ENCODE measurements at regions not wholly inside any gene's neighbourhood (a gene's known extent, or its start where the extent isn't known, plus 50 kb on each side); places are given as distances from the start of the nearest gene placed in this dataset.

GRCh38 chr9:115921301-115921700, 232.3 kb upstream of the PAPPA start:
- no peaks in the 10 kb centered on the region for H3K36me3 ChIP-seq
- no peak for FAIRE-seq
- no peaks in the 10 kb centered on the region for H3K27me3 ChIP-seq
- intact Hi-C loops (cut with DNase I): no loop called here
- H3K9me3 ChIP-seq: no peaks in the 10 kb centered on the region
- DNase-seq: no peak
- no peak overlapping the region for H3K4me3 ChIP-seq
- no peak for TF ChIP-seq CTCF (IDR thresholded peaks at IDR 0.05)
- no peak overlapping the region for H3K27ac ChIP-seq
- peak in 1 of 4 donors; percentile 18 for ATAC-seq
- WGBS, 2 donors: 61 to 77% methylated on average over 8 of the region's 8 CpGs
- H3K4me1 ChIP-seq: no peaks in the 10 kb centered on the region

GRCh38 chr9:115922444-115922843, 231.1 kb upstream of the PAPPA start:
- no peaks in the 10 kb centered on the region for H3K36me3 ChIP-seq
- no peak overlapping the region for H3K27ac ChIP-seq
- H3K27me3 ChIP-seq: no peaks in the 10 kb centered on the region
- DNase-seq: no peak
- no peaks in the 10 kb centered on the region for H3K9me3 ChIP-seq
- no peaks in the 10 kb centered on the region for H3K4me1 ChIP-seq
- ATAC-seq: no peak
- FAIRE-seq: no peak
- TF ChIP-seq CTCF (IDR thresholded peaks at IDR 0.05): no peak
- intact Hi-C loops (cut with DNase I): no loop called here
- 51 to 56% methylated on average over 3 of the region's 3 CpGs for WGBS, 2 donors
- no peak overlapping the region for H3K4me3 ChIP-seq

- H3K4me3 ChIP-seq: no peak overlapping the region
- H3K4me1 ChIP-seq: no peaks in the 10 kb centered on the region
- ATAC-seq (no peak), FAIRE-seq (no peak), DNase-seq (no peak)
- intact Hi-C loops (cut with DNase I): no loop called here
- H3K9me3 ChIP-seq: no peaks in the 10 kb centered on the region
- no peaks in the 10 kb centered on the region for H3K27me3 ChIP-seq
- no peaks in the 10 kb centered on the region for H3K36me3 ChIP-seq
- WGBS, 2 donors: 75 to 76% methylated on average over 1 of the region's 1 CpG
- TF ChIP-seq CTCF (IDR thresholded peaks at IDR 0.05): no peak
- H3K27ac ChIP-seq: no peak overlapping the region
Observed at GRCh38 chr9:115923410-115923809, 230.2 kb upstream of the PAPPA start.

- H3K9me3 ChIP-seq: no peaks in the 10 kb centered on the region
- WGBS, 2 donors: 28 to 31% methylated on average over 5 of the region's 5 CpGs
- DNase-seq (no peak), FAIRE-seq (no peak), ATAC-seq (peak in 2 of 4 donors; percentile 52 to 55)
- no peaks in the 10 kb centered on the region for H3K27me3 ChIP-seq
- no peaks in the 10 kb centered on the region for H3K36me3 ChIP-seq
- intact Hi-C loops (cut with DNase I): no loop called here
- H3K4me3 ChIP-seq: no peak overlapping the region
- TF ChIP-seq CTCF (IDR thresholded peaks at IDR 0.05): no peak
- H3K27ac ChIP-seq: no peak overlapping the region
- H3K4me1 ChIP-seq: no peaks in the 10 kb centered on the region
Observed at GRCh38 chr9:115923903-115924668, 229.5 kb upstream of the PAPPA start.

- intact Hi-C loops (cut with DNase I): no loop called here
- TF ChIP-seq CTCF (IDR thresholded peaks at IDR 0.05): no peak
- no peak for FAIRE-seq
- Histone ChIP-seq H3K4me3 (no peak overlapping the region), H3K9me3 (no peaks in the 10 kb centered on the region), H3K36me3 (no peaks in the 10 kb centered on the region), H3K27me3 (no peaks in the 10 kb centered on the region), H3K4me1 (no peaks in the 10 kb centered on the region), H3K27ac (no peak overlapping the region)
- DNase-seq: no peak
- no peak for ATAC-seq
Observed at GRCh38 chr9:115924669-115924987, 229.0 kb upstream of the PAPPA start.
